Smooth muscle cell (in vitro differentiated cells): ENCODE measurements at regions not wholly inside any gene's neighbourhood (a gene's known extent, or its start where the extent isn't known, plus 50 kb on each side); places are given as distances from the start of the nearest gene placed in this dataset.

Source experiments
- DNase-seq: peaks from one replicate; lab custom pipeline; 2025; ENCODE audit not compliant: unreplicated experiment; lab: John Stamatoyannopoulos, UW
- H2AFZ ChIP-seq: fragments of 200-600 bp; sonication (generic); 2 replicates; pipeline ENCODE4 v1.6.0; 2016; ENCODE audit warnings: antibody characterized with exemption, low read depth, mild to moderate bottlenecking
- H3F3A ChIP-seq: fragments of 200-600 bp; sonication (generic); 2 replicates; pipeline ENCODE4 v1.6.0; 2017; ENCODE audit warnings: antibody characterized with exemption, low read depth
- H3K27ac ChIP-seq: fragments of 200-600 bp; sonication (generic); 2 replicates; pipeline ENCODE4 v1.5.1; 2016; ENCODE audit warnings: low read depth, mild to moderate bottlenecking
- H3K27me3 ChIP-seq: fragments of 200-600 bp; sonication (generic); 2 replicates; pipeline ENCODE4 v1.6.1; 2016; ENCODE audit warnings: low read depth, mild to moderate bottlenecking
- H3K36me3 ChIP-seq: fragments of 200-600 bp; sonication (generic); 2 replicates; pipeline ENCODE4 v1.5.1; 2016; ENCODE audit warnings: low read depth
- H3K4me1 ChIP-seq: fragments of 200-600 bp; sonication (generic); 2 replicates; pipeline ENCODE4 v1.5.1; 2016; ENCODE audit warnings: low read depth
- H3K4me2 ChIP-seq: fragments of 200-600 bp; sonication (generic); 2 replicates; pipeline ENCODE4 v1.6.0; 2016; ENCODE audit warnings: mild to moderate bottlenecking
- H3K4me3 ChIP-seq: fragments of 200-600 bp; sonication (generic); 2 replicates; pipeline ENCODE4 v1.5.1; 2016; ENCODE audit warnings: mild to moderate bottlenecking
- H3K79me2 ChIP-seq: fragments of 200-600 bp; sonication (generic); 2 replicates; pipeline ENCODE4 v1.6.0; 2016; ENCODE audit warnings: low read depth, mild to moderate bottlenecking
- H3K9ac ChIP-seq: fragments of 200-600 bp; sonication (generic); 2 replicates; pipeline ENCODE4 v1.6.0; 2016; ENCODE audit warnings: low read depth
- H3K9me3 ChIP-seq: fragments of 200-600 bp; sonication (generic); replicated peaks from 2 replicates; pipeline ENCODE4 v1.5.1; 2016; ENCODE audit warnings: low read depth
- H4K20me1 ChIP-seq: fragments of 200-600 bp; sonication (generic); 2 replicates; pipeline ENCODE4 v1.6.0; 2016; ENCODE audit warnings: low read depth
- CTCF ChIP-seq: fragments of 200-600 bp; sonication (generic); IDR thresholded peaks from 2 replicates; pipeline ENCODE4 v1.5.1; 2017; ENCODE audit warnings: borderline replicate concordance, mild to moderate bottlenecking, antibody characterized with exemption; ENCODE audit not compliant: insufficient read depth, poor library complexity, severe bottlenecking
- WGBS: methylation state at CpG from one replicate; pipeline ENCODE4 v1.1.7; 2016; ENCODE audit warnings: low lambda C conversion rate; 5-methylcytosine and 5-hydroxymethylcytosine counted together

- Histone ChIP-seq H3F3A (no peaks in the 10 kb centered on the region), H3K79me2 (no peaks in the 10 kb centered on the region), H3K36me3 (no peaks in the 10 kb centered on the region), H4K20me1 (no peaks in the 10 kb centered on the region), H3K27me3 (no peaks in the 10 kb centered on the region), H3K9me3 (no peaks in the 10 kb centered on the region), H3K4me1 (no peaks in the 10 kb centered on the region), H3K9ac (no peak overlapping the region), H3K4me3 (no peak overlapping the region), H3K27ac (no peak overlapping the region), H3K4me2 (no peak overlapping the region), H2AFZ (no peak overlapping the region)
- DNase-seq, result no peak
- TF ChIP-seq CTCF, result no peak
- WGBS, result 95% methylated on average over 2 of the region's 2 CpGs
Measured at GRCh38 chr14:42111355-42111754, 504.7 kb downstream of the LRFN5 start.

GRCh38 chr14:42110167-42110566 is 503.5 kb downstream of the LRFN5 start:
- 65% methylated on average over 1 of the region's 1 CpG for WGBS
- Histone ChIP-seq H3K27me3 (no peaks in the 10 kb centered on the region), H3K9ac (no peak overlapping the region), H3F3A (no peaks in the 10 kb centered on the region), H3K9me3 (no peaks in the 10 kb centered on the region), H2AFZ (no peak overlapping the region), H3K4me3 (no peak overlapping the region), H3K79me2 (no peaks in the 10 kb centered on the region), H3K27ac (no peak overlapping the region), H4K20me1 (no peaks in the 10 kb centered on the region), H3K4me2 (no peak overlapping the region), H3K4me1 (no peaks in the 10 kb centered on the region), H3K36me3 (no peaks in the 10 kb centered on the region)
- no peak for DNase-seq
- peak; percentile 32 for TF ChIP-seq CTCF

GRCh38 chr14:42095155-42095554 is 488.5 kb downstream of the LRFN5 start:
- WGBS, result 98% methylated on average over 2 of the region's 2 CpGs
- no peak for DNase-seq
- Histone ChIP-seq H3K9me3 (no peaks in the 10 kb centered on the region), H4K20me1 (no peaks in the 10 kb centered on the region), H3K27me3 (no peaks in the 10 kb centered on the region), H3K4me1 (no peaks in the 10 kb centered on the region), H3K79me2 (no peaks in the 10 kb centered on the region), H3K36me3 (no peaks in the 10 kb centered on the region), H3K27ac (no peak overlapping the region), H2AFZ (no peak overlapping the region), H3K9ac (no peak overlapping the region), H3K4me3 (no peak overlapping the region), H3F3A (no peaks in the 10 kb centered on the region), H3K4me2 (no peak overlapping the region)
- TF ChIP-seq CTCF, result no peak

- Histone ChIP-seq H3K4me3 (no peak overlapping the region), H2AFZ (no peak overlapping the region), H3K36me3 (no peaks in the 10 kb centered on the region), H3K27me3 (no peaks in the 10 kb centered on the region), H4K20me1 (no peaks in the 10 kb centered on the region), H3F3A (no peaks in the 10 kb centered on the region), H3K4me1 (no peaks in the 10 kb centered on the region), H3K27ac (no peak overlapping the region), H3K9ac (no peak overlapping the region), H3K4me2 (no peak overlapping the region), H3K9me3 (no peaks in the 10 kb centered on the region), H3K79me2 (no peaks in the 10 kb centered on the region)
- no peak for DNase-seq
- TF ChIP-seq CTCF, result no peak
- 93% methylated on average over 3 of the region's 3 CpGs for WGBS
Measured at GRCh38 chr14:42090122-42090521, 483.4 kb downstream of the LRFN5 start.
